IMR-90 (cell line): ENCODE measurements at regions not wholly inside any gene's neighbourhood (a gene's known extent, or its start where the extent isn't known, plus 50 kb on each side); places are given as distances from the start of the nearest gene placed in this dataset.

Experiments used
- ATAC-seq: fragments of 200-7000 bp; cut with Tn5 transposase; 2 replicates; pipeline ENCODE4 v1.9.1; 2020; ENCODE audit warnings: low read depth, mild to moderate bottlenecking, moderate library complexity
- BruUV-seq: library from RNA; stranded (reverse); fragments of 400-500 nt; replicated peaks from 2 replicates; lab custom pipeline; 2021; lab: Mats Ljungman, UMichigan
- CTCF ChIA-PET: fragments of 300-600 bp; formaldehyde crosslinking; extraction: SDS; loops from one replicate; lab custom pipeline; 2021; ENCODE audit warnings: antibody characterized with exemption; lab: Yijun Ruan, JAX
- POLR2A ChIA-PET: fragments of 300-600 bp; sonication (Branson Sonifier 250); formaldehyde crosslinking; loops from one replicate; lab custom pipeline; 2022; ENCODE audit warnings: antibody characterized with exemption; ENCODE audit not compliant: unreplicated experiment; lab: Charles Lee
- DNase-seq: peaks from one replicate; pipeline ENCODE4 v3.0.0; 2013
- H2AFZ ChIP-seq: replicated peaks from 2 replicates; pipeline ENCODE3; 2013; ENCODE audit warnings: low read length, mild to moderate bottlenecking; ENCODE audit not compliant: poor library complexity
- H2AK5ac ChIP-seq: 2 replicates; pipeline ENCODE4 v1.6.1; 2013; ENCODE audit warnings: low read depth, low read length, inconsistent platforms
- H2AK9ac ChIP-seq: replicated peaks from 2 replicates; pipeline ENCODE3; 2013; ENCODE audit warnings: mild to moderate bottlenecking, low read depth, low read length, moderate library complexity; ENCODE audit not compliant: poor library complexity
- H2BK120ac ChIP-seq: 2 replicates; pipeline ENCODE4 v1.6.1; 2013; ENCODE audit warnings: low read depth, low read length, inconsistent platforms
- H2BK15ac ChIP-seq: 3 replicates; pipeline ENCODE4 v1.6.1; 2013; ENCODE audit warnings: low read depth, low read length, inconsistent platforms
- H2BK20ac ChIP-seq: 2 replicates; pipeline ENCODE4 v1.6.1; 2013; ENCODE audit warnings: low read depth, mild to moderate bottlenecking, inconsistent platforms, low read length, moderate library complexity
- H2BK5ac ChIP-seq: 2 replicates; pipeline ENCODE4 v1.6.1; 2013; ENCODE audit warnings: mild to moderate bottlenecking, low read depth, low read length, inconsistent platforms; ENCODE audit not compliant: poor library complexity, severe bottlenecking
- H3K14ac ChIP-seq: replicated peaks from 2 replicates; pipeline ENCODE4 v1.6.1; 2013; ENCODE audit warnings: low read depth, low read length, inconsistent platforms
- H3K18ac ChIP-seq: 2 replicates; pipeline ENCODE4 v1.6.1; 2013; ENCODE audit warnings: low read depth, low read length, control low read depth
- H3K23ac ChIP-seq: 2 replicates; pipeline ENCODE4 v1.6.1; 2013; ENCODE audit warnings: low read depth, low read length, inconsistent platforms
- H3K27ac ChIP-seq: 2 replicates; pipeline ENCODE4 v1.5.1; 2013; ENCODE audit warnings: mild to moderate bottlenecking, control low read depth, low read length; ENCODE audit not compliant: insufficient read depth
- H3K27me3 ChIP-seq: 2 replicates; pipeline ENCODE4 v1.6.1; 2013; ENCODE audit warnings: low read length; ENCODE audit not compliant: control insufficient read depth, insufficient read depth
- H3K36me3 ChIP-seq: 2 replicates; pipeline ENCODE4 v1.6.1; 2013; ENCODE audit warnings: low read length, mixed read lengths; ENCODE audit not compliant: control insufficient read depth, insufficient read depth
- H3K4ac ChIP-seq: 2 replicates; pipeline ENCODE4 v1.6.1; 2013; ENCODE audit warnings: low read depth, low read length, inconsistent platforms
- H3K4me1 ChIP-seq: 2 replicates; pipeline ENCODE4 v1.6.1; 2013; ENCODE audit warnings: low read length, mixed read lengths; ENCODE audit not compliant: control insufficient read depth, insufficient read depth
- H3K4me2 ChIP-seq: 2 replicates; pipeline ENCODE4 v1.6.1; 2013; ENCODE audit warnings: low read depth, mild to moderate bottlenecking, control low read depth, low read length, moderate library complexity
- H3K4me3 ChIP-seq: 2 replicates; pipeline ENCODE4 v1.5.1; 2013; ENCODE audit warnings: low read depth, mild to moderate bottlenecking, control low read depth, low read length, moderate library complexity; ENCODE audit not compliant: insufficient read depth
- H3K56ac ChIP-seq: 2 replicates; pipeline ENCODE4 v1.6.1; 2013; ENCODE audit warnings: low read length, inconsistent platforms; ENCODE audit not compliant: insufficient read depth; ENCODE audit errors: extremely low read depth
- H3K79me1 ChIP-seq, 2 experiments: 2 replicates each; pipeline ENCODE4 v1.6.1; 2013; ENCODE audit warnings: low read length in 2 of 2, inconsistent platforms in 1 of 2, low read depth in 1 of 2
- H3K9ac ChIP-seq: 2 replicates; pipeline ENCODE4 v1.6.1; 2013; ENCODE audit warnings: low read depth, low read length, control low read depth
- H3K9me1 ChIP-seq: 2 replicates; pipeline ENCODE4 v1.6.1; 2013; ENCODE audit warnings: low read length, inconsistent platforms; ENCODE audit not compliant: insufficient read depth
- H3K9me3 ChIP-seq: 2 replicates; pipeline ENCODE4 v1.6.1; 2013; ENCODE audit warnings: low read length; ENCODE audit not compliant: control insufficient read depth, insufficient read depth
- H4K20me1 ChIP-seq: 2 replicates; pipeline ENCODE4 v1.6.1; 2013; ENCODE audit warnings: low read length, inconsistent platforms; ENCODE audit not compliant: insufficient read depth
- H4K5ac ChIP-seq: 2 replicates; pipeline ENCODE4 v1.6.1; 2013; ENCODE audit warnings: mild to moderate bottlenecking, low read depth, low read length, control low read depth
- H4K8ac ChIP-seq, 2 experiments: 2 replicates each; pipeline ENCODE4 v1.6.1; 2013; ENCODE audit warnings: low read depth in 2 of 2, low read length in 2 of 2, control low read depth in 1 of 2, inconsistent platforms in 1 of 2
- H4K91ac ChIP-seq: 2 replicates; pipeline ENCODE4 v1.6.1; 2013; ENCODE audit warnings: low read depth, low read length, inconsistent platforms; ENCODE audit not compliant: insufficient read depth
- MXI1 ChIP-seq: IDR thresholded peaks from 2 replicates; pipeline ENCODE4 v1.6.1; 2012; ENCODE audit warnings: low read depth, mild to moderate bottlenecking, low read length, moderate library complexity, borderline replicate concordance
- NFE2L2 ChIP-seq: fragments of 150-350 bp; IDR thresholded peaks from 2 replicates; pipeline ENCODE4 v1.6.1; 2016; ENCODE audit warnings: low read depth, mild to moderate bottlenecking, low read length
- POLR2A ChIP-seq: IDR thresholded peaks from 2 replicates; pipeline ENCODE4 v1.6.1; 2012; ENCODE audit warnings: mild to moderate bottlenecking, low read depth, low read length
- WGBS, 2 experiments: methylation state at CpG; one replicate each; pipeline versions ENCODE4 v1.1.5 to v1.1.7; 2013; ENCODE audit warnings: missing lambda C conversion rate in 2 of 2; ENCODE audit not compliant: insufficient read length in 1 of 2; ENCODE audit errors: extremely low coverage in 2 of 2; 5-methylcytosine and 5-hydroxymethylcytosine counted together
- dilution Hi-C: fragments of 300-500 bp; cut with HindIII; formaldehyde crosslinking; loops from one replicate; pipeline ENCODE4 v1.14.3; 2018; ENCODE audit warnings: low sequenced_read_pairs; ENCODE audit not compliant: unreplicated experiment
- in situ Hi-C: fragments of 300-500 bp; cut with MboI; formaldehyde crosslinking; loops from 3 replicates; pipeline ENCODE4 v1.14.3; 2019; ENCODE audit warnings: low sequenced_read_pairs, inconsistent platforms, mixed read lengths
- intact Hi-C: fragments of 100-400 bp; cut with micrococcal nuclease; formaldehyde crosslinking; loops from 2 replicates; pipeline ENCODE4 v1.10.0; 2022
- TF ChIP-seq, protein P1 (sequence below): conservative IDR thresholded peaks from 2 replicates; pipeline ENCODE4 v1.5.1; 2012; ENCODE audit warnings: mild to moderate bottlenecking, low read depth, low read length, improper control_type of control experiment
- TF ChIP-seq, protein P2 (sequence below): fragments of 150-350 bp; IDR thresholded peaks from 2 replicates; pipeline ENCODE4 v1.6.1; 2016; ENCODE audit warnings: low read depth, mild to moderate bottlenecking, low read length, moderate library complexity, borderline replicate concordance

DNA sequence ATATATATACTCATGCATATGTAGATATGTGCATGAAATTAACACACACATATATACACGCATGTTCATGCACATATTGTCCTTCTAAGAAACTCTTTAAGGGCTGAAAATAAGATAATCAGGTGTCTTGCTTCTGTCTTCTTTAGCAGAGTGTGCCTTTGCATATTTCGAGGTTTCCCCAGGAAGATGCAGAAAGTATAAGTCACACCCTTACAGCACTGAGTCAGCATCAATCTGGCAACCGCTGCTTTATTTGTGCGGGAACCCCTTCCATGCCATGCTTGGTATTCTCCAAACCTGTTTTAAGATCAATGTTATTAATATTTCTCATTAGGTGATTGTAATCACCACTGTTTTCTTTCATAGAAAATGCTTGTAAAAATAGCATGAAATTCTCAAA, 557.9 kb downstream of the CAAP1 start:
- Histone ChIP-seq H2AK5ac (no peak overlapping the region), H2BK20ac (no peak overlapping the region), H3K36me3 (no peaks in the 10 kb centered on the region), H3K4ac (no peak overlapping the region), H2BK120ac (no peak overlapping the region), H4K5ac (no peak overlapping the region), H3K4me2 (no peak overlapping the region), H3K9me3 (no peaks in the 10 kb centered on the region), H4K20me1 (no peaks in the 10 kb centered on the region), H3K27ac (no peak overlapping the region), H3K4me3 (no peak overlapping the region), H3K23ac (no peak overlapping the region), H3K79me1 (no peaks in the 10 kb centered on the region), H3K14ac (no peak overlapping the region), H3K9ac (no peak overlapping the region), H2BK15ac (no peak overlapping the region), H4K91ac (no peak overlapping the region), H3K56ac (no peak overlapping the region), H3K27me3 (no peaks in the 10 kb centered on the region), H2AK9ac (no peak overlapping the region), H3K4me1 (no peaks in the 10 kb centered on the region), H4K8ac (no peak overlapping the region), H2AFZ (no peak overlapping the region), H2BK5ac (no peak overlapping the region), H3K18ac (no peak overlapping the region), H3K9me1 (no peaks in the 10 kb centered on the region)
- TF ChIP-seq NFE2L2 (no peak), POLR2A (no peak), MXI1 (no peak)
- TF ChIP-seq, protein P1, sequence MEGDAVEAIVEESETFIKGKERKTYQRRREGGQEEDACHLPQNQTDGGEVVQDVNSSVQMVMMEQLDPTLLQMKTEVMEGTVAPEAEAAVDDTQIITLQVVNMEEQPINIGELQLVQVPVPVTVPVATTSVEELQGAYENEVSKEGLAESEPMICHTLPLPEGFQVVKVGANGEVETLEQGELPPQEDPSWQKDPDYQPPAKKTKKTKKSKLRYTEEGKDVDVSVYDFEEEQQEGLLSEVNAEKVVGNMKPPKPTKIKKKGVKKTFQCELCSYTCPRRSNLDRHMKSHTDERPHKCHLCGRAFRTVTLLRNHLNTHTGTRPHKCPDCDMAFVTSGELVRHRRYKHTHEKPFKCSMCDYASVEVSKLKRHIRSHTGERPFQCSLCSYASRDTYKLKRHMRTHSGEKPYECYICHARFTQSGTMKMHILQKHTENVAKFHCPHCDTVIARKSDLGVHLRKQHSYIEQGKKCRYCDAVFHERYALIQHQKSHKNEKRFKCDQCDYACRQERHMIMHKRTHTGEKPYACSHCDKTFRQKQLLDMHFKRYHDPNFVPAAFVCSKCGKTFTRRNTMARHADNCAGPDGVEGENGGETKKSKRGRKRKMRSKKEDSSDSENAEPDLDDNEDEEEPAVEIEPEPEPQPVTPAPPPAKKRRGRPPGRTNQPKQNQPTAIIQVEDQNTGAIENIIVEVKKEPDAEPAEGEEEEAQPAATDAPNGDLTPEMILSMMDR: no peak
- TF ChIP-seq, protein P2, sequence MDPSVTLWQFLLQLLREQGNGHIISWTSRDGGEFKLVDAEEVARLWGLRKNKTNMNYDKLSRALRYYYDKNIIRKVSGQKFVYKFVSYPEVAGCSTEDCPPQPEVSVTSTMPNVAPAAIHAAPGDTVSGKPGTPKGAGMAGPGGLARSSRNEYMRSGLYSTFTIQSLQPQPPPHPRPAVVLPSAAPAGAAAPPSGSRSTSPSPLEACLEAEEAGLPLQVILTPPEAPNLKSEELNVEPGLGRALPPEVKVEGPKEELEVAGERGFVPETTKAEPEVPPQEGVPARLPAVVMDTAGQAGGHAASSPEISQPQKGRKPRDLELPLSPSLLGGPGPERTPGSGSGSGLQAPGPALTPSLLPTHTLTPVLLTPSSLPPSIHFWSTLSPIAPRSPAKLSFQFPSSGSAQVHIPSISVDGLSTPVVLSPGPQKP: no peak
- ATAC-seq (no peak), DNase-seq (no peak)
- BruUV-seq: no TSS peak
- intact Hi-C loops: no loop called here
- dilution Hi-C loops: no loop called here
- in situ Hi-C loops: no loop called here
- POLR2A ChIA-PET: no interaction called here
- CTCF ChIA-PET: no interaction called here
- no CpG with 5 or more reads among the region's 4 CpGs for WGBS, 2 experiments
